ENCODE measurements at regions not wholly inside any gene's neighbourhood (a gene's known extent, or its start where the extent isn't known, plus 50 kb on each side); places are given as distances from the start of the nearest gene placed in this dataset.

DNA sequence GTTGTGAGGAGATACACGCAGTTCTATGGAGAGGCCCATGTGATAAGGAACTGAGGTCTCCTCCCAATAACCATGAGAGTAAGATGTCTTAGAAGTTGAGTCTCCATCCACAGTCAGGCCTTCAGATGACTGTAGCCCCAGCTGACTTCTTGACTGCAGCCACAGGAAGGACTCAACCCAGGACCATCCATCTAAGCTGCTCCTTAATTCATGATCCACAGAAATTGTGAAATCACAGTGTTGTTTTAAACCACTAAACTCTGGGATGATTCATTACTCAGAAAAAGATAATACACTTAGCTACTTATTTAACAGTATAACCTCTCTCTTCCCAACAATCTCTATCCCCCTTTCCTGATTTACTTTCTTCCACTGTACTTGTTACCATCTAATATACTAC lies 173.3 kb downstream of the ALDH1A2 start:
- TF ChIP-seq EZH2phosphoT487 (IDR thresholded peaks at IDR 0.05; ENCODE audit: low read length) (no peak), EZH2 (optimal IDR thresholded peaks at IDR 0.05; ENCODE audit: low read depth, low read length) (no peak)
- TF ChIP-seq, protein P1, sequence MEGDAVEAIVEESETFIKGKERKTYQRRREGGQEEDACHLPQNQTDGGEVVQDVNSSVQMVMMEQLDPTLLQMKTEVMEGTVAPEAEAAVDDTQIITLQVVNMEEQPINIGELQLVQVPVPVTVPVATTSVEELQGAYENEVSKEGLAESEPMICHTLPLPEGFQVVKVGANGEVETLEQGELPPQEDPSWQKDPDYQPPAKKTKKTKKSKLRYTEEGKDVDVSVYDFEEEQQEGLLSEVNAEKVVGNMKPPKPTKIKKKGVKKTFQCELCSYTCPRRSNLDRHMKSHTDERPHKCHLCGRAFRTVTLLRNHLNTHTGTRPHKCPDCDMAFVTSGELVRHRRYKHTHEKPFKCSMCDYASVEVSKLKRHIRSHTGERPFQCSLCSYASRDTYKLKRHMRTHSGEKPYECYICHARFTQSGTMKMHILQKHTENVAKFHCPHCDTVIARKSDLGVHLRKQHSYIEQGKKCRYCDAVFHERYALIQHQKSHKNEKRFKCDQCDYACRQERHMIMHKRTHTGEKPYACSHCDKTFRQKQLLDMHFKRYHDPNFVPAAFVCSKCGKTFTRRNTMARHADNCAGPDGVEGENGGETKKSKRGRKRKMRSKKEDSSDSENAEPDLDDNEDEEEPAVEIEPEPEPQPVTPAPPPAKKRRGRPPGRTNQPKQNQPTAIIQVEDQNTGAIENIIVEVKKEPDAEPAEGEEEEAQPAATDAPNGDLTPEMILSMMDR (IDR thresholded peaks at IDR 0.05; ENCODE audit: low read length) = no peak
- Histone ChIP-seq H3K4me1 (ENCODE audit: low read length) (no peaks in the 10 kb centered on the region), H3K9ac (ENCODE audit: low read length) (no peak overlapping the region), H3K4me3 (ENCODE audit: low read length) (no peak overlapping the region), H3K4me2 (ENCODE audit: low read depth, low read length) (no peak overlapping the region), H4K20me1 (ENCODE audit: insufficient read depth, low read length) (no peaks in the 10 kb centered on the region), H3K36me3 (replicated peaks; ENCODE audit: insufficient read depth, low read length) (no peaks in the 10 kb centered on the region), H3K27ac (ENCODE audit: low read length) (no peak overlapping the region), H3K9me2 (replicated peaks; ENCODE audit: insufficient read depth, low read length) (no peaks in the 10 kb centered on the region), H3K79me2 (ENCODE audit: low read length) (no peaks in the 10 kb centered on the region), H2AFZ (ENCODE audit: low read length) (no peak overlapping the region), H3K9me3 (replicated peaks; ENCODE audit: insufficient read depth, low read length) (no peaks in the 10 kb centered on the region), H3K27me3 (replicated peaks; ENCODE audit: insufficient read depth, low read length) (no peaks in the 10 kb centered on the region), H3F3A (ENCODE audit: insufficient read depth, low read length) (no peaks in the 10 kb centered on the region)
- DNase-seq = no peak

DNA sequence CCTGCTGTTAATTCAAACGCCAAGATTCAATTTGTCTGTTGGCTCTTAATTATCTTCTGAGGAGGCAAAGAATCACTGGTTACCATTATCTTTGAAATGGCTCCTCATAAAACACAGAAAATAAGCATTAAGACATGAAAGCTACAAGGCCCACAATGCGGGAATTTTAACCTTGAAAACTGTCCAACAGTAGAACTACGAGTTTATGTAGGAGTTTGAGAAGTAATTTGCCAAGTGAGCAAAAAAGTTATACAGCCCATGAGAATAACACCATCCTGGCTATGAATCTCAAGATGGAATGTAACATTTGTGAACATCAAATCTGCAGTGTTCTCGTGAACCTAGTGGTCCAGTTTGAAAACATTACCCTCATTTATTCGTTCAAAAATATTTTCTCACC lies 172.5 kb downstream of the ALDH1A2 start:
- no peak overlapping the region for H3K4me3 ChIP-seq (ENCODE audit: low read length)
- no peaks in the 10 kb centered on the region for H3K27me3 ChIP-seq (replicated peaks; ENCODE audit: insufficient read depth, low read length)
- no peaks in the 10 kb centered on the region for H3K4me1 ChIP-seq (ENCODE audit: low read length)
- no peaks in the 10 kb centered on the region for H3F3A ChIP-seq (ENCODE audit: insufficient read depth, low read length)
- DNase-seq = no peak
- no peak overlapping the region for H3K9ac ChIP-seq (ENCODE audit: low read length)
- H3K27ac ChIP-seq (ENCODE audit: low read length) = no peak overlapping the region
- H3K9me3 ChIP-seq (replicated peaks; ENCODE audit: insufficient read depth, low read length) = no peaks in the 10 kb centered on the region
- no peaks in the 10 kb centered on the region for H3K79me2 ChIP-seq (ENCODE audit: low read length)
- no peaks in the 10 kb centered on the region for H3K36me3 ChIP-seq (replicated peaks; ENCODE audit: insufficient read depth, low read length)
- H2AFZ ChIP-seq (ENCODE audit: low read length) = no peak overlapping the region
- H3K9me2 ChIP-seq (replicated peaks; ENCODE audit: insufficient read depth, low read length) = no peaks in the 10 kb centered on the region
- H4K20me1 ChIP-seq (ENCODE audit: insufficient read depth, low read length) = no peaks in the 10 kb centered on the region
- TF ChIP-seq, protein P1 (IDR thresholded peaks at IDR 0.05; ENCODE audit: low read length) = no peak
- TF ChIP-seq EZH2 (optimal IDR thresholded peaks at IDR 0.05; ENCODE audit: low read depth, low read length) (no peak), EZH2phosphoT487 (IDR thresholded peaks at IDR 0.05; ENCODE audit: low read length) (no peak)
- no peak overlapping the region for H3K4me2 ChIP-seq (ENCODE audit: low read depth, low read length)

DNA sequence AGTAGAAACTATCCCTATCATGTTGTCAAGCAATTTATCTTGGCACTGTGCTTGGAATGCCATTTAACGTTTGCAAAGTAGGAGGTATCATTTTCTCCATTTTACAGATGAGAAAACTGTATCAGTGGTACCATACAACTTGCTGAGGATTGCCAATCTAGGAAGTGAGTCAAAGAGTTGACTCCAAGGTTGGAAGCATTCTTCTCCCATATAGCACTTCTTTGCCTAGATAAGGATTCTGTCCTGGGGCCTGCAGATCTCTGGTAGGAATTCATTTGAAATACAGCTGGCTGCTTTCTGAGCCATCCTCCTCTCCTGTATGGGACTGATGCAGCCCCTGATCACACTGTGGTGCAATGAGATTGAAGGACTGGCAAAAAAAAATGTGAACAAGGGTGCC lies 170.2 kb downstream of the ALDH1A2 start:
- H3K4me1 ChIP-seq (ENCODE audit: low read length) = no peaks in the 10 kb centered on the region
- no peak for TF ChIP-seq EZH2phosphoT487 (IDR thresholded peaks at IDR 0.05; ENCODE audit: low read length)
- no peak for TF ChIP-seq EZH2 (optimal IDR thresholded peaks at IDR 0.05; ENCODE audit: low read depth, low read length)
- TF ChIP-seq, protein P1 (IDR thresholded peaks at IDR 0.05; ENCODE audit: low read length) = no peak
- H3K27ac ChIP-seq (ENCODE audit: low read length) = no peak overlapping the region
- no peaks in the 10 kb centered on the region for H3K9me3 ChIP-seq (replicated peaks; ENCODE audit: insufficient read depth, low read length)
- no peak overlapping the region for H2AFZ ChIP-seq (ENCODE audit: low read length)
- H3K27me3 ChIP-seq (replicated peaks; ENCODE audit: insufficient read depth, low read length) = no peaks in the 10 kb centered on the region
- H3K36me3 ChIP-seq (replicated peaks; ENCODE audit: insufficient read depth, low read length) = no peaks in the 10 kb centered on the region
- no peaks in the 10 kb centered on the region for H3K9me2 ChIP-seq (replicated peaks; ENCODE audit: insufficient read depth, low read length)
- DNase-seq = no peak
- no peaks in the 10 kb centered on the region for H4K20me1 ChIP-seq (ENCODE audit: insufficient read depth, low read length)
- no peaks in the 10 kb centered on the region for H3F3A ChIP-seq (ENCODE audit: insufficient read depth, low read length)
- no peak overlapping the region for H3K4me2 ChIP-seq (ENCODE audit: low read depth, low read length)
- no peaks in the 10 kb centered on the region for H3K79me2 ChIP-seq (ENCODE audit: low read length)
- no peak overlapping the region for H3K4me3 ChIP-seq (ENCODE audit: low read length)
- no peak overlapping the region for H3K9ac ChIP-seq (ENCODE audit: low read length)
